ENCODE measurements at regions not wholly inside any gene's neighbourhood (a gene's known extent, or its start where the extent isn't known, plus 50 kb on each side); places are given as distances from the start of the nearest gene placed in this dataset.

DNA sequence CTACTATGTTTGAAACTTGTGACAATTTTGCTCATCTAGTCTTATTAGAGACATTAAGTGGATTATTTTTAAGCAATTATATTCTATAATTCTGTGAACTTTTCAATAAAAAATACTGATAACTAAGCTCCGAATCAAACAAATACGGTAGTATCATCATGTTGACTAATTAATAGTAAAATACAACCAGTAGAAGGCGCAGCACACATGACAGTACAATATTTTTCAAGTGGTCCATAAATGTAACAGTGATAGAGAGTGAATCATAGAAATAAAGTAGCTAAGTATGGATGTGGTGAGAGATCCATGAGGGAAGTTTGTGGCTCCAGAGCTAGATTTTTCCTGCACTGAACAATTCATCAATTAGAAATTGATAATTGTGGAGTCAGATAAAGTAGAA, 666.2 kb downstream of the KCTD8 start:
- TF ChIP-seq, protein P1, sequence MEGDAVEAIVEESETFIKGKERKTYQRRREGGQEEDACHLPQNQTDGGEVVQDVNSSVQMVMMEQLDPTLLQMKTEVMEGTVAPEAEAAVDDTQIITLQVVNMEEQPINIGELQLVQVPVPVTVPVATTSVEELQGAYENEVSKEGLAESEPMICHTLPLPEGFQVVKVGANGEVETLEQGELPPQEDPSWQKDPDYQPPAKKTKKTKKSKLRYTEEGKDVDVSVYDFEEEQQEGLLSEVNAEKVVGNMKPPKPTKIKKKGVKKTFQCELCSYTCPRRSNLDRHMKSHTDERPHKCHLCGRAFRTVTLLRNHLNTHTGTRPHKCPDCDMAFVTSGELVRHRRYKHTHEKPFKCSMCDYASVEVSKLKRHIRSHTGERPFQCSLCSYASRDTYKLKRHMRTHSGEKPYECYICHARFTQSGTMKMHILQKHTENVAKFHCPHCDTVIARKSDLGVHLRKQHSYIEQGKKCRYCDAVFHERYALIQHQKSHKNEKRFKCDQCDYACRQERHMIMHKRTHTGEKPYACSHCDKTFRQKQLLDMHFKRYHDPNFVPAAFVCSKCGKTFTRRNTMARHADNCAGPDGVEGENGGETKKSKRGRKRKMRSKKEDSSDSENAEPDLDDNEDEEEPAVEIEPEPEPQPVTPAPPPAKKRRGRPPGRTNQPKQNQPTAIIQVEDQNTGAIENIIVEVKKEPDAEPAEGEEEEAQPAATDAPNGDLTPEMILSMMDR (IDR thresholded peaks at IDR 0.05): no peak
- TF ChIP-seq EP300 (IDR thresholded peaks at IDR 0.05) (no peak), POLR2A (IDR thresholded peaks at IDR 0.05) (no peak)
